ENCODE measurements at regions not wholly inside any gene's neighbourhood (a gene's known extent, or its start where the extent isn't known, plus 50 kb on each side); places are given as distances from the start of the nearest gene placed in this dataset.

DNA sequence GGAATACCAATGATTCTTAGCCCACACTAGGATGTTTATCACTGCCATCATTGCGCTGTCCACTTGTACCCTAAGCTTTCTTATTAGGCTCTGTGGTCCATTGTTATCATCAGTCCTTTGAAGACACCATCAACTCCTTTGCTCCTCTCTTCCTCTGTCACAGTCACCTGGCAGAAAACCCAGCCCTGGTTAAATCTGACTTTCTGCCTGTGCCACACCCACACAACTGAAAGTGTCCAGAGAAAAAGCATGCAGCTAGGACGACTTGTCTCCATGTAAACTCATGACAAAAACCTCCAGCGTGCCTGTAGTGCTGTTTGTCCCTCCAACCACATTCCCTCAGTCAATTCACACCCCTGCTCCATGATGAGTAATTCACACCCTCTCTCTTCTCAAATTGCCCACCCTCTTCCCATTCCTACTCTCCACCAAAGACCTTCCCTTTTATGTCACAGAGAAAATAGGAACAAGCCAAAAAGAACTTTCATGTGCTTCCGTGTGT lies 297.4 kb upstream of the MGAT5 start:
- H3K4me1 ChIP-seq (ENCODE audit: control insufficient read depth, insufficient read depth, low read length) = no peaks in the 10 kb centered on the region
- no peak overlapping the region for H3K27ac ChIP-seq (ENCODE audit: low read depth, low read length)
- H3K36me3 ChIP-seq (ENCODE audit: control insufficient read depth, insufficient read depth, low read length) = no peaks in the 10 kb centered on the region
- no peak overlapping the region for H3K4me3 ChIP-seq (ENCODE audit: low read length)
- no peak overlapping the region for H3K9ac ChIP-seq (ENCODE audit: low read length)
- H3K27me3 ChIP-seq (ENCODE audit: control insufficient read depth, insufficient read depth, low read length) = no peaks in the 10 kb centered on the region

DNA sequence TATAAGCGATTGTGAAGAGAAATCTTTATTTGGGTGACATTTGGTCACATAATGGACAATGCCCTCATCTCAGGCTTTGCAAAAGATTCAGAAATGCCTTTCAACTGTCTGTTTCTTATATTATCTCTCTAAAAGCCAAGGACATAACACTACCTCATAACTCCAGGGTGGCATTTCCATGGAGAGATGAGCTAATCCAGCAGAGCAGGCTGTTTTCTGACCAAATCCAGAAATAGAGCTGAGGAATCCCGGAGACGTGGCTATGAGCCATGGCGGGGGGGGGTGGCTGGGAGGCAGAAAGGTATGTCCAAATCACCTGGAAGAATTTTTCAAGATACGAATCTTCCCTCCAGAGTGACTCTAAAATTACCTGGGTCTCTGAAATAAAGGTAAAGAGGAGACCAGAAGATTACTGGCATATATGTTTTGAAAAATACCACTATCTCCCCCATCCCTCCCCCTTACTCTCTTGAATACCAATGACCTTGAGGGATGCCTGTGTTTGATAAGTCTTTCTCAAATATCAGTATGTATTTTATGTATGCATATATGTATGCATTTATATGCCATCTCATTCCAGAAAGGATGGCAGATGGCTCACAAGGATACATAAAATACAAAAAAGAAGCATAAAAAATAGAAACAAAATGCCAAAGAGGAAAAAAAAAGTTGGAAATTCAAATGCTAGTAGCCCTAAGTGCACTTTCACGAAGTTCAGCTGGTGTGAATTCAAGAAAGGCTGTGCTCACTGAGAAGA lies 296.0 kb upstream of the MGAT5 start:
- H3K4me1 ChIP-seq (ENCODE audit: control insufficient read depth, insufficient read depth, low read length) = no peaks in the 10 kb centered on the region
- H3K4me3 ChIP-seq (ENCODE audit: low read length) = no peak overlapping the region
- no peaks in the 10 kb centered on the region for H3K27me3 ChIP-seq (ENCODE audit: control insufficient read depth, insufficient read depth, low read length)
- H3K9ac ChIP-seq (ENCODE audit: low read length) = no peak overlapping the region
- H3K27ac ChIP-seq (ENCODE audit: low read depth, low read length) = no peak overlapping the region
- H3K36me3 ChIP-seq (ENCODE audit: control insufficient read depth, insufficient read depth, low read length) = no peaks in the 10 kb centered on the region

DNA sequence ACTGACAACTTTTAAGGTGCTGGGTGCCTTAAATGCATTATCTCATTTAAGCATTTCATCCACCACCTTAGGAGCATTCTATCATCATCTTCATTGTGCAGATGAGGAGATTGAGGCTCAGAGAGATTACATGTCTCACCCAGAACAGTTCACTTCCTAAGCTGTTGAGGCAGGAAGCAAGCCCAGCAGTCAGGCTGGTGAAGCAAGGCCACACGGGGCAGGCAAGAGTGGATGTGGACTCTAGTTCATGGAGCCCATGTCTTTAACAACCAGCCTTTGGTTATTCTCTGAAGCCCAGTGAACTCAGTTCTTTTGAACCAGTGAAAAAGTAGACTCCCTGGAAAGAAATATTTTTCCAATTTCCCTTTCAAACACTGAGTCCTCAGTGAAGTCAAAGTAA lies 294.8 kb upstream of the MGAT5 start:
- Histone ChIP-seq H3K4me1 (ENCODE audit: control insufficient read depth, insufficient read depth, low read length) (no peaks in the 10 kb centered on the region), H3K9ac (ENCODE audit: low read length) (no peak overlapping the region), H3K36me3 (ENCODE audit: control insufficient read depth, insufficient read depth, low read length) (no peaks in the 10 kb centered on the region), H3K27me3 (ENCODE audit: control insufficient read depth, insufficient read depth, low read length) (no peaks in the 10 kb centered on the region), H3K27ac (ENCODE audit: low read depth, low read length) (no peak overlapping the region), H3K4me3 (ENCODE audit: low read length) (no peak overlapping the region)

DNA sequence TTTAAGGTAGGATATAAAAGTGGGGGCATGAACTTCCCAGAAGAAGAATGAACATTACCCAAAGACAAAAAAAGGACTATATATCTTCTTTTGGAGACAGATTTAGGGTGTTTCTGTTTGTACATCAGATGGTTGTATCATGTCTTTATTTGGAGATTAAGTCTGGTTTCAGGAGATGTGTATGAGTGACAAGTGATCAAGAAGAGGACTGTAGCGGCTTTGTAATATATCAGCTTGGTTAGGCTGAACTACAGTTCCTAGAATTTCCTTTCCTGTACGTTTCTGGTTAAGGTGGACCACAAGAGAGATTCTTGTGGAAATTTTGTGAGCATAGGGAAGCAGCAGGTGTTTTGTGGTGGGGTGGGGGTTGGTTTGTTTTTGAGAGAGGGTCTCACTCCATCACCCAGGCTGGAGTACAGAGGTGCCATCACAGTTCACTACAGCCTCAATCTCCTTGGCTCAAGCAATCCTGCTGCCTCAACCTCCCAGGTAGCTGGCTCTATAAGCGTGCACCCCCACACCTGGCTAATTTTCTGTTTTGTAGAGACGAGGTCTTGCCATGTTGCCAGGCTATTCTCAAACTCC lies 287.1 kb upstream of the MGAT5 start:
- Histone ChIP-seq H3K4me1 (ENCODE audit: control insufficient read depth, insufficient read depth, low read length) (no peaks in the 10 kb centered on the region), H3K4me3 (ENCODE audit: low read length) (no peak overlapping the region), H3K27me3 (ENCODE audit: control insufficient read depth, insufficient read depth, low read length) (no peaks in the 10 kb centered on the region), H3K27ac (ENCODE audit: low read depth, low read length) (no peak overlapping the region), H3K36me3 (ENCODE audit: control insufficient read depth, insufficient read depth, low read length) (no peaks in the 10 kb centered on the region), H3K9ac (ENCODE audit: low read length) (no peak overlapping the region)

DNA sequence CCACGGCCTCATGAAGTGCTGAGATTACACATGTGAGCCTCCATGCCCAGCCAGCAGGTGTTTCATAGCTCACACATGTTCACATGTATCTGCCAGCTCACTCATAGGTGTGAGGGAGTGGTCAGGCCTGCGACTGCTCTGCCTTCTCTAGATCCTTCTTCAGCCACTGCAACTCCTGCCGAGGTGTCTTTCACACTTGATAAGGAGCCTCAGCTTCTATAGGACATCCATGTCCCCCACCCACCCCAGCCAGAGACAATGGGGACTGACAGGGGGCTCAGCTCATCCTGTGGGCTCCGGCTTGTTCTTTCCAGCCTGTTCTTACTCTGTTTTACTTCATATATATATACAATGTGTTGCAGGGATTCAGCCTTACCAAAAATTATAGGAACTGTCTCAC lies 286.5 kb upstream of the MGAT5 start:
- no peaks in the 10 kb centered on the region for H3K36me3 ChIP-seq (ENCODE audit: control insufficient read depth, insufficient read depth, low read length)
- H3K27ac ChIP-seq (ENCODE audit: low read depth, low read length) = no peak overlapping the region
- peaks cover under 1% of the 10 kb centered on the region for H3K4me1 ChIP-seq (ENCODE audit: control insufficient read depth, insufficient read depth, low read length)
- no peaks in the 10 kb centered on the region for H3K27me3 ChIP-seq (ENCODE audit: control insufficient read depth, insufficient read depth, low read length)
- no peak overlapping the region for H3K4me3 ChIP-seq (ENCODE audit: low read length)
- no peak overlapping the region for H3K9ac ChIP-seq (ENCODE audit: low read length)

DNA sequence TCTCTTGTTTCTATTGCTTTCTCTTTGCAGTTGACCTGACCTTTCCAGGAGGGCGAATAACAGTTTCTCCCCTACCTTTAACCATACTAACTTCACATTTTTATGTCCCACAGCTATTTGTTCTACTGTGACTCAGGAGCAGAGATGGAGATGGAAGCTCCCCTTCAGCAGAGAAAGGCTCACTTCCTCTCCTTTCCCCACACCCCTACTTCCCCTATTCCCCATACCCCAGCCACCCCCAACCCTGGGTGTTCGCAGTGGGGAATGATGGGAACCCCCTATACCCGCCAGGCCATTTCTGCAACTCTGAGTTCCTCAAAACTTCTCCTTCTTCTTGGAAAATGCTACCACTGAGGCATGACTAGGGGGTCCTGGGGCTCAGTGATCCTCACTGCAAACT lies 285.4 kb upstream of the MGAT5 start:
- H3K36me3 ChIP-seq (ENCODE audit: control insufficient read depth, insufficient read depth, low read length) = no peaks in the 10 kb centered on the region
- H3K4me1 ChIP-seq (ENCODE audit: control insufficient read depth, insufficient read depth, low read length) = peaks cover 5% of the 10 kb centered on the region
- H3K27ac ChIP-seq (ENCODE audit: low read depth, low read length) = no peak overlapping the region
- H3K27me3 ChIP-seq (ENCODE audit: control insufficient read depth, insufficient read depth, low read length) = no peaks in the 10 kb centered on the region
- no peak overlapping the region for H3K9ac ChIP-seq (ENCODE audit: low read length)
- H3K4me3 ChIP-seq (ENCODE audit: low read length) = no peak overlapping the region

DNA sequence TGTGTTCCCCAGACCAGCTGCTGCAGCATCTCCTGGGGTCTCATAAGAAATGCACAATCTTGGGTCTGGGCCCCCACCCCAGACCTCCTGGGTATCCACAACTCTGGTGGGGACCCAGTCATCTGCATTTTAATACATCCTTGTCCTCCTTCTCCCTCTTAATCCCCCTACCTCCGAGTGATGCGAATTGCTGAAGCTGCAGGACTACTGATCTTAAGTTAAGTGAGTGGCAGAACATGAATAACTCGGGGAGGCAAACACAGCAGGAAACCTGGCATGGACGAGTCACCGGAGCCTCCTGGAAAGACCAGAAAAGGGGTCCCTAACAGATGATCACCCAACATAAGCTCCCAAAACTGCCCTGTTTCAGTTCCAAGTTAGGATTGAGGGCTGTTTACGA lies 283.2 kb upstream of the MGAT5 start:
- Histone ChIP-seq H3K36me3 (ENCODE audit: control insufficient read depth, insufficient read depth, low read length) (no peaks in the 10 kb centered on the region), H3K9ac (ENCODE audit: low read length) (no peak overlapping the region), H3K27me3 (ENCODE audit: control insufficient read depth, insufficient read depth, low read length) (no peaks in the 10 kb centered on the region), H3K4me3 (ENCODE audit: low read length) (no peak overlapping the region), H3K27ac (ENCODE audit: low read depth, low read length) (no peak overlapping the region), H3K4me1 (ENCODE audit: control insufficient read depth, insufficient read depth, low read length) (peaks cover 5% of the 10 kb centered on the region)

DNA sequence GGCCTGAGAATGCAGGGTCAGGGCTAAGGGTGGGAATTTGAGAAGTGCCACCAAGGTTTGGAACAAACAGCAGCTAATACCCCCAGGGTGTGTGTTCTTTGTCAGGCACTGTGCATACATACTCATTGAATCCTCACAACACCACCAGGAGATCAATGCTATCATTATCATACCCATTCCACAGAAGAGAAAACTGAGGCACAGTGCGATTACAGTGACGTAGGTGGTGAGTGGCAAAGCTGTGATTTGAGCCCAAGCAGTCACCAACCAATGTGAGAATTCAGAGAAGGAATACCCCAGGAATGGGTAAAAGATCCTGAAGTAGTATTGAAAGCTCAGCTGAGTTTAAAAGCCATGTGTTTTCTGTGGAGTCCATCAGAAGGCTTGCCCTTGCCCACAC lies 281.6 kb upstream of the MGAT5 start:
- no peak overlapping the region for H3K4me3 ChIP-seq (ENCODE audit: low read length)
- no peaks in the 10 kb centered on the region for H3K36me3 ChIP-seq (ENCODE audit: control insufficient read depth, insufficient read depth, low read length)
- no peak overlapping the region for H3K27ac ChIP-seq (ENCODE audit: low read depth, low read length)
- H3K27me3 ChIP-seq (ENCODE audit: control insufficient read depth, insufficient read depth, low read length) = no peaks in the 10 kb centered on the region
- no peak overlapping the region for H3K9ac ChIP-seq (ENCODE audit: low read length)
- peaks cover 5% of the 10 kb centered on the region for H3K4me1 ChIP-seq (ENCODE audit: control insufficient read depth, insufficient read depth, low read length)

DNA sequence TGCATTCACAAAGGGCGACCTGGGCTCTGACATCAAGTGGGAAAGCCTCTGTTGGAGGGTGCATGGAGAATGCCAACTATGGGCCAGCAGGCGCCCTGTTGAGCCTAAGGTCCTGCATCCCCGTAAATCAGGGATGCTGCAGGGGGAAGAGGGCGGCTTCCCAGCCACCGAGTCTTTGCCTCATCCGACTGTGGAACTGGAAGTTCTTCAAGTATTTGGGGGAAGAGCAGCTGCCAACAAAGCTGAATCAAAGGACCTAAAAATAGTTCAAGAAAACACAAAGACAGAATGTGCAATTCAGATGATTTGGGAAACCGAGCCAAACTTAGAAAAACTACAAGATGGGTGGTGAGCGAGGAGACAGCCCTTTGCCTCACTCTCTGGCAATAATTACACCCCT lies 281.1 kb upstream of the MGAT5 start:
- H3K36me3 ChIP-seq (ENCODE audit: control insufficient read depth, insufficient read depth, low read length) = no peaks in the 10 kb centered on the region
- H3K9ac ChIP-seq (ENCODE audit: low read length) = no peak overlapping the region
- H3K4me1 ChIP-seq (ENCODE audit: control insufficient read depth, insufficient read depth, low read length) = peaks cover 5% of the 10 kb centered on the region
- H3K4me3 ChIP-seq (ENCODE audit: low read length) = no peak overlapping the region
- no peaks in the 10 kb centered on the region for H3K27me3 ChIP-seq (ENCODE audit: control insufficient read depth, insufficient read depth, low read length)
- no peak overlapping the region for H3K27ac ChIP-seq (ENCODE audit: low read depth, low read length)

DNA sequence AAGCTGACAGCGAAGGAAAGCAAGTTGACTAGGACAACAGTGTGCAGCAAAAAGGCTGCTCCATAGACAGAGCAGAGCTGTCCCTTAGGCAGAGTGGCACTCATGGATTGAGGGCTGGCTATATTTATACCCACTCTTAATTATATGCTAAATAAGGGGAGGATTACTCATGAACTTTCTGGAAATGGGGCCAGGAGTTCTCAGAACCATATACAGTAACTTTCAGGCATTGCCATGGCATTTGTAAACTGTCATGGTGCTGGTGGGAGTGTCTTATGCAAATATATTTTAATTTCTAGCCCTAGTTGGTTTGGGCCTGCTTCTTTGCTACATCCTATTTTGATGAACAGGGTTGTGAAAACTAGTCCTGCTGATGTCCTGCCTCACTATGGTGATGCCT lies 279.5 kb upstream of the MGAT5 start:
- H3K4me1 ChIP-seq (ENCODE audit: control insufficient read depth, insufficient read depth, low read length) = peaks cover 5% of the 10 kb centered on the region
- no peaks in the 10 kb centered on the region for H3K36me3 ChIP-seq (ENCODE audit: control insufficient read depth, insufficient read depth, low read length)
- H3K27ac ChIP-seq (ENCODE audit: low read depth, low read length) = no peak overlapping the region
- H3K9ac ChIP-seq (ENCODE audit: low read length) = no peak overlapping the region
- H3K4me3 ChIP-seq (ENCODE audit: low read length) = no peak overlapping the region
- no peaks in the 10 kb centered on the region for H3K27me3 ChIP-seq (ENCODE audit: control insufficient read depth, insufficient read depth, low read length)

DNA sequence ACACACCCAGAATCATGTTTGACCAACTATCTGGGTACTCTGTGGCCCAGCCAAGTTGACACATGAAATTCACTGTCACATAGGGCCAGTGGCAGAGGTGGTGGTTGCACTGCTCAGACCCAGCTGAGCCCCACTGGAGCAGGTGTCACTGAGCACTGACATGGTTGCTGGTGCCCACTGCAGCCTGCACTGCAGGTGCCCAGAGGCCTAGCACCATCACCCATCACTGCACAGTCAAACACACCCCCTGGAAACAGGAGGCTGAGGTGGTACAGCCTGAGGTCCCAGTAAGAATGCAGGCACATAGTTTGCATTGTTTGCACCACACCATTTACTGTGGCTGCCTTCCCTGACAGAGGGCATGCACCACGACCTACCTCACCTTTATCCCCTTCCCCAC lies 278.7 kb upstream of the MGAT5 start:
- H3K36me3 ChIP-seq (ENCODE audit: control insufficient read depth, insufficient read depth, low read length) = no peaks in the 10 kb centered on the region
- H3K27ac ChIP-seq (ENCODE audit: low read depth, low read length) = no peak overlapping the region
- H3K4me3 ChIP-seq (ENCODE audit: low read length) = no peak overlapping the region
- H3K4me1 ChIP-seq (ENCODE audit: control insufficient read depth, insufficient read depth, low read length) = peaks cover 5% of the 10 kb centered on the region
- H3K9ac ChIP-seq (ENCODE audit: low read length) = no peak overlapping the region
- no peaks in the 10 kb centered on the region for H3K27me3 ChIP-seq (ENCODE audit: control insufficient read depth, insufficient read depth, low read length)

DNA sequence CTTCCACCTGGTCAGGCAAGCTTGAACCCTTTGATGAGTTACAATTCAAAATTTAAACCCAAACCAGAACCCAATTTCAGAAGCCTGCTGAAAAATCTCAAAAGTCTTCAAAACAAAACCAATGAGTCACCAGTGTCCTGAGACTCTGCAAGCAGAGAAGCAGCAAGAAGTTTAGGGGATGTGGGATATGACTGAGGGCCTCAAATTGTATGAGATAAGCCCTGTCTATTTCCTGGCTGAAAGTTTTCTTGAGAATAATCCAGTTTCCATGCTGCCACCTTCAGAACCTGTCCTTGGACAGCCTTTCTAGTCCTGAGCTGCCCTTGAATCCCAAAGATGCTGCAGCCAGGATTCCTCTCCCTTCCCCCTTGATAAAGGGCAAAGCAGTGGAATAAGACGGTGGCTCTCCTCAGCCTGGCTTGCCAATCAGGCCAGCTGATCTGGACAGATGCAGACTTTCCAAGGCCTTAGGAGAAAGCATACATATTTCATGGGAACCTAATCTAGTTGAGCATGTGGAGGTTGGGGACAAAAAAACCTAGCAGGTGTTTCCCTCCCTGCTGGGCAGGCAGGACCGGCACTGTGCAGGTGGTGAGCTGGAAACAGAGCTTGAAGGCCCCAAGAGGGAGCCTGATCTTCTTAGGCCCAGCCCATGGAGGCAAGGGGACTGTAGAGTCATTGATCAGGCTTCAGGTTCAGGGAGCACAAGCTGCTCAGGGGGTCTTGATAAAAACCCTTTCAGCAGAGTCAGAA lies 278.0 kb upstream of the MGAT5 start:
- Histone ChIP-seq H3K27me3 (ENCODE audit: control insufficient read depth, insufficient read depth, low read length) (no peaks in the 10 kb centered on the region), H3K36me3 (ENCODE audit: control insufficient read depth, insufficient read depth, low read length) (no peaks in the 10 kb centered on the region), H3K27ac (ENCODE audit: low read depth, low read length) (no peak overlapping the region), H3K4me1 (ENCODE audit: control insufficient read depth, insufficient read depth, low read length) (peaks cover 5% of the 10 kb centered on the region), H3K9ac (ENCODE audit: low read length) (no peak overlapping the region), H3K4me3 (ENCODE audit: low read length) (no peak overlapping the region)

All from rectal smooth muscle tissue (tissue), 1 donor.